ENCODE measurements at regions not wholly inside any gene's neighbourhood (a gene's known extent, or its start where the extent isn't known, plus 50 kb on each side); places are given as distances from the start of the nearest gene placed in this dataset.
A peak's percentile ranks its signal among the peaks of the same experiment; 100 is the strongest.

- Histone ChIP-seq H3K4me3 (ENCODE audit: low read depth, low read length) (no peak overlapping the region), H3K36me3 (ENCODE audit: control insufficient read depth, insufficient read depth, low read length) (no peaks in the 10 kb centered on the region), H3K27me3 (ENCODE audit: control insufficient read depth, insufficient read depth, low read length) (no peaks in the 10 kb centered on the region)
- DNase-seq (ENCODE audit: low read depth) (no peak), FAIRE-seq (no peak)
- TF ChIP-seq, protein P1, sequence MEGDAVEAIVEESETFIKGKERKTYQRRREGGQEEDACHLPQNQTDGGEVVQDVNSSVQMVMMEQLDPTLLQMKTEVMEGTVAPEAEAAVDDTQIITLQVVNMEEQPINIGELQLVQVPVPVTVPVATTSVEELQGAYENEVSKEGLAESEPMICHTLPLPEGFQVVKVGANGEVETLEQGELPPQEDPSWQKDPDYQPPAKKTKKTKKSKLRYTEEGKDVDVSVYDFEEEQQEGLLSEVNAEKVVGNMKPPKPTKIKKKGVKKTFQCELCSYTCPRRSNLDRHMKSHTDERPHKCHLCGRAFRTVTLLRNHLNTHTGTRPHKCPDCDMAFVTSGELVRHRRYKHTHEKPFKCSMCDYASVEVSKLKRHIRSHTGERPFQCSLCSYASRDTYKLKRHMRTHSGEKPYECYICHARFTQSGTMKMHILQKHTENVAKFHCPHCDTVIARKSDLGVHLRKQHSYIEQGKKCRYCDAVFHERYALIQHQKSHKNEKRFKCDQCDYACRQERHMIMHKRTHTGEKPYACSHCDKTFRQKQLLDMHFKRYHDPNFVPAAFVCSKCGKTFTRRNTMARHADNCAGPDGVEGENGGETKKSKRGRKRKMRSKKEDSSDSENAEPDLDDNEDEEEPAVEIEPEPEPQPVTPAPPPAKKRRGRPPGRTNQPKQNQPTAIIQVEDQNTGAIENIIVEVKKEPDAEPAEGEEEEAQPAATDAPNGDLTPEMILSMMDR (IDR thresholded peaks at IDR 0.05; ENCODE audit: insufficient read depth, low read length, severe bottlenecking): no peak
Observed at GRCh38 chr10:4525103-4525502, 300.9 kb upstream of the AKR1E2 start.

DNA sequence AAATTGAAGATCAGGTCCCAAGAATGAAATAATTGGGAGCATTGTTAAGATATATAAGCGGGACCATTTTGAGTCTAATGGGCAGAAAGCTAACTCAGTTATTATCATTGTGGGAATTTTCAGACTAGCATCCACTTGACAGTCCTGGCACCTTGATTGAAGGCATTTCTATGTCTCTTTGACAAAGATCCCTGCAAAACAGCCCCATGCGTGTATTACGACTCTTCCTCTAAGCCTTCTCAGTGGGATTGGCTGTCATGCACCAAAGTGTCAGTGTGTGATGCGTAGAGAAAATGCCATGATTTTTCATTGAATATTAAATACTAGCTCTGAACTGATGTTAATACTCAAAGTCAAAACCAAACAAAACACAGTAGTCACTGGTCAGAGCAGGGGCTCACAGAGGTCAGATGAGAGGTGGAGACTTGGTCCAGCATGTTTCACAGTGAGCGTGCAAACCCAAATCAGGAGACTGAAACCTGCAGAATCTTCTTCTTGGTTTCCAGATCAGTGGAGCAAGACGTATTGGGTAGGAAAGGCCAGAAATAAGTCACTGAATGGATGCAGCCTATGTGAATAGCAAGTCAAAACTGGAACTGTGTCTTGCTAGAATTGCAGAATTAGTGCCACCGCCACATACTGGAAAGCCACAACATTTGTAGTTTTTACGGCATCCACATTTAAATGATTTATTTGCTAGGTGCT is 303.6 kb upstream of the AKR1E2 start:
- TF ChIP-seq, protein P1 (IDR thresholded peaks at IDR 0.05; ENCODE audit: insufficient read depth, low read length, severe bottlenecking): no peak
- no peak for FAIRE-seq
- H3K27me3 ChIP-seq (ENCODE audit: control insufficient read depth, insufficient read depth, low read length): no peaks in the 10 kb centered on the region
- no peak for DNase-seq (ENCODE audit: low read depth)
- no peaks in the 10 kb centered on the region for H3K36me3 ChIP-seq (ENCODE audit: control insufficient read depth, insufficient read depth, low read length)
- H3K4me3 ChIP-seq (ENCODE audit: low read depth, low read length): no peak overlapping the region

DNA sequence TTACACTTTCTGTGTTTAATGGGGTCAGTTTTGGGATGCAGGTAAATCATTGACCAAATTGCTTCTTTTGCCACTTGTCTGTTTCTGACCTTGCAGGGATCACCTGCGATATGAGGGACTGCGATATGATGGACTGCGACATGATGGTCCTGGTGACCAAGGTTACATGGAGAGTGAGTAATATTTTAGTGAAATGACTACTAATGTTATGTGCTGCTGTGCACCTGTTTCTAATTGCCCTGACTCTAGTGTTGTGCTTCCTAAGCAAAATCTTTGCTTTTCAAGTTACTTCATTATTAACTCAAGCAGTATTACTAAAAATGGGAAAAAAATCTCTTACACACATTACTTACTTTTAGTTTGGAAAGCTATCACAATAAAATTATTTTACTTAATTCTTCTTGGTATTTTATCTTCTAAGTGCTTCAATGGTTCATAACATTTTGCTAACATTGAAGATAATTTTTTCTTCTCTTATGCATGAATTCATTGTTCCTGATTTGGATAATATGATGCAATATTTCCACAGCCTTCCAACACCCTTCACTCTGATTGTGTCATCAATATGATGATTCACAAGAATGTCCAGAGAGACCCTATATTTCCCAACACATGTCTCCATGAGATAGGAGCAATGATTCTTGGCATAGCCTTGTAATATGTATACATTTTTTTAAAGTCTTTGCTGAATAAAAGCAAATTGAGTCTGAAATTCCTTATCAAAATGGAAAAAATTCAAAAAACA is 306.2 kb upstream of the AKR1E2 start:
- TF ChIP-seq, protein P1 (IDR thresholded peaks at IDR 0.05; ENCODE audit: insufficient read depth, low read length, severe bottlenecking): no peak
- peak; percentile 96 for DNase-seq (ENCODE audit: low read depth)
- Histone ChIP-seq H3K27me3 (ENCODE audit: control insufficient read depth, insufficient read depth, low read length) (no peaks in the 10 kb centered on the region), H3K36me3 (ENCODE audit: control insufficient read depth, insufficient read depth, low read length) (no peaks in the 10 kb centered on the region), H3K4me3 (ENCODE audit: low read depth, low read length) (no peak overlapping the region)
- FAIRE-seq: no peak

- DNase-seq (ENCODE audit: low read depth) (no peak), FAIRE-seq (no peak)
- no peak overlapping the region for H3K4me3 ChIP-seq (ENCODE audit: low read depth, low read length)
- TF ChIP-seq, protein P1 (IDR thresholded peaks at IDR 0.05; ENCODE audit: insufficient read depth, low read length, severe bottlenecking): no peak
- no peaks in the 10 kb centered on the region for H3K36me3 ChIP-seq (ENCODE audit: control insufficient read depth, insufficient read depth, low read length)
- H3K27me3 ChIP-seq (ENCODE audit: control insufficient read depth, insufficient read depth, low read length): no peaks in the 10 kb centered on the region
Observed at GRCh38 chr10:4517746-4518145, 308.3 kb upstream of the AKR1E2 start.

DNA sequence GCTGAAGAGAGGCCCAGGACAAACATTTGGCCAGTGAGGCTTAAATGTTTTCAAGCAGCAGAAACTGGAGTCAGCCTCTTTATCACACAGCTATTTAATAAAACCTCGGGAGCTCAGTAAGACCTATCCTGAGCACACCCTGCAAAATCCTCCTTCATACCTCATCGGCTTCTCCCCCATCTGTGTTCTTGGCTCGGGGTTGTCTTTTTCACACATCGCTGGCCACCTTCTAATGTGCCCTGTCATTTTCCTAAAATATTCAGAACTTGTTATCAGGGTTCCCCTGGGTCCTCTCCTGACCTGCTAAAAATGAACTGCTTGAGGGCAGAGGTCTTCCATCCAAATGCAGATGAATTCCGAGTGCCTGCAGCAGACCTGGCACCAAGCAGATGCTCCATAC is 310.3 kb upstream of the AKR1E2 start:
- FAIRE-seq (no peak), DNase-seq (ENCODE audit: low read depth) (no peak)
- TF ChIP-seq, protein P1 (IDR thresholded peaks at IDR 0.05; ENCODE audit: insufficient read depth, low read length, severe bottlenecking): no peak
- no peaks in the 10 kb centered on the region for H3K36me3 ChIP-seq (ENCODE audit: control insufficient read depth, insufficient read depth, low read length)
- H3K27me3 ChIP-seq (ENCODE audit: control insufficient read depth, insufficient read depth, low read length): no peaks in the 10 kb centered on the region
- H3K4me3 ChIP-seq (ENCODE audit: low read depth, low read length): no peak overlapping the region

Data from bronchial epithelial cell (primary cell).